HepG2 (cell line): ENCODE measurements at regions not wholly inside any gene's neighbourhood (a gene's known extent, or its start where the extent isn't known, plus 50 kb on each side); places are given as distances from the start of the nearest gene placed in this dataset.

Experiments used
- ATAC-seq: fragments of 200-7000 bp; cut with Tn5 transposase; 3 replicates; pipeline ENCODE4 v1.9.1; 2020; ENCODE audit warnings: mild to moderate bottlenecking, moderate library complexity
- BruUV-seq: library from RNA; stranded (reverse); fragments of 400-500 nt; replicated peaks from 2 replicates; lab custom pipeline; 2021; lab: Mats Ljungman, UMichigan
- CTCF ChIA-PET: fragments of 300-600 bp; formaldehyde crosslinking; extraction: SDS; loops from one replicate; lab custom pipeline; 2021; ENCODE audit warnings: low total read pairs, inconsistent platforms, low intra/inter-chr PET ratio; lab: Yijun Ruan, JAX
- POLR2A ChIA-PET: fragments of 350-600 bp; sonication (Branson Sonifier 250); formaldehyde crosslinking; loops from one replicate; lab custom pipeline; 2020; ENCODE audit warnings: antibody characterized with exemption, inconsistent platforms; lab: Yijun Ruan, JAX
- DNase-seq: peaks from one replicate; pipeline ENCODE4 v3.0.0-alpha.2; 2015; ENCODE audit warnings: low spot score
- FAIRE-seq: peaks from 3 replicates; lab custom pipeline; 2011; peaks lifted over from hg19 to GRCh38; lab: Jason Lieb, UNC
- H2AFZ ChIP-seq: one replicate; pipeline ENCODE4 v1.6.1; 2011; ENCODE audit warnings: low read length, inconsistent platforms
- H3K27ac ChIP-seq: fragments of 300-600 bp; 3 replicates; pipeline ENCODE4 v1.8.0; 2011; ENCODE audit warnings: mixed run types, mild to moderate bottlenecking, mixed read lengths, low read length, inconsistent platforms; ENCODE audit not compliant: insufficient read depth; ENCODE audit errors: extremely low read length
- H3K27me3 ChIP-seq, 2 experiments: fragments of 200-600 bp in 1 of 2; 2 replicates in 1 of 2; 3 replicates in 1 of 2; pipeline versions ENCODE4 v1.6.0 to v1.8.0; 2011; ENCODE audit warnings: low read length in 2 of 2, mild to moderate bottlenecking in 2 of 2, moderate library complexity in 2 of 2, inconsistent platforms in 1 of 2; ENCODE audit not compliant: insufficient read depth in 2 of 2, control insufficient read depth in 1 of 2
- H3K36me3 ChIP-seq, 2 experiments: fragments of 200-600 bp in 1 of 2; replicated peaks in 1 of 2; 2 replicates in 1 of 2; 3 replicates in 1 of 2; pipeline versions ENCODE4 v1.5.1 to v1.8.0; 2011; ENCODE audit warnings: low read length in 2 of 2, inconsistent platforms in 1 of 2; ENCODE audit not compliant: insufficient read depth in 2 of 2, control insufficient read depth in 1 of 2
- H3K4me1 ChIP-seq: 2 replicates; pipeline ENCODE4 v1.5.1; 2012; ENCODE audit warnings: low read length, inconsistent platforms; ENCODE audit not compliant: insufficient read depth
- H3K4me2 ChIP-seq: 2 replicates; pipeline ENCODE4 v1.6.0; 2011; ENCODE audit warnings: low read depth, low read length, inconsistent platforms
- H3K4me3 ChIP-seq, 3 experiments: fragments of 200-600 bp in 1 of 3; sonication (generic), shearing (Covaris generic) in 1 of 3; replicated peaks in 1 of 3; 2 replicates each; pipeline ENCODE4 v1.5.1; 2011 to 2016; ENCODE audit warnings: low read length in 3 of 3, inconsistent platforms in 2 of 3, low read depth in 2 of 3, mild to moderate bottlenecking in 2 of 3, control low read depth in 1 of 3, mixed read lengths in 1 of 3; ENCODE audit not compliant: insufficient read depth in 1 of 3
- H3K79me2 ChIP-seq: one replicate; pipeline ENCODE4 v1.6.1; 2011; ENCODE audit warnings: low read length, inconsistent platforms; ENCODE audit not compliant: insufficient read depth
- H3K9ac ChIP-seq: 2 replicates; pipeline ENCODE4 v1.6.0; 2011; ENCODE audit warnings: mild to moderate bottlenecking, low read depth, low read length, inconsistent platforms; ENCODE audit not compliant: insufficient read depth
- H3K9me3 ChIP-seq: 2 replicates; pipeline ENCODE4 v1.5.1; 2012; ENCODE audit warnings: mild to moderate bottlenecking, low read length
- H4K20me1 ChIP-seq: 2 replicates; pipeline ENCODE4 v1.6.0; 2011; ENCODE audit warnings: inconsistent platforms, mild to moderate bottlenecking, low read length, moderate library complexity; ENCODE audit not compliant: insufficient read depth
- GRHL1 ChIP-seq: sonication (generic); formaldehyde crosslinking; conservative IDR thresholded peaks from 2 replicates; pipeline ENCODE4 v1.8.0; 2022; ENCODE audit warnings: missing genetic modification reagents
- GTF2F1 ChIP-seq: fragments of 150-350 bp; IDR thresholded peaks from 2 replicates; pipeline ENCODE4 v1.6.1; 2014; ENCODE audit warnings: low read length
- HOXA5 ChIP-seq: sonication (generic); formaldehyde crosslinking; IDR thresholded peaks from 2 replicates; pipeline ENCODE4 v1.4.0; 2020; ENCODE audit warnings: missing genetic modification reagents
- JUND ChIP-seq: sonication (generic); formaldehyde crosslinking; IDR thresholded peaks from 2 replicates; pipeline ENCODE4 v1.8.0; 2022; ENCODE audit warnings: mild to moderate bottlenecking, missing genetic modification reagents
- PHF8 ChIP-seq: sonication (generic); formaldehyde crosslinking; IDR thresholded peaks from 2 replicates; pipeline ENCODE4 v1.5.0; 2020; ENCODE audit warnings: missing genetic modification reagents
- RFX5 ChIP-seq: IDR thresholded peaks from 2 replicates; pipeline ENCODE4 v1.6.1; 2011; ENCODE audit warnings: low read depth, low read length, improper control_type of control experiment
- STAT5B ChIP-seq: sonication (generic); formaldehyde crosslinking; IDR thresholded peaks from 2 replicates; pipeline ENCODE4 v1.4.0; 2020; ENCODE audit warnings: missing genetic modification reagents
- TOPORS ChIP-seq: sonication (generic); formaldehyde crosslinking; IDR thresholded peaks from 2 replicates; pipeline ENCODE4 v1.8.0; 2023; ENCODE audit warnings: mild to moderate bottlenecking, missing genetic modification reagents
- ZBTB2 ChIP-seq: sonication (generic); formaldehyde crosslinking; IDR thresholded peaks from 2 replicates; pipeline ENCODE4 v1.8.0; 2022; ENCODE audit warnings: low read depth, missing genetic modification reagents
- ZFP36 ChIP-seq: fragments of 150-350 bp; IDR thresholded peaks from 2 replicates; pipeline ENCODE4 v1.6.1; 2018; ENCODE audit warnings: borderline replicate concordance, low read length, low read depth; ENCODE audit not compliant: partially characterized antibody
- ZIK1 ChIP-seq: sonication (generic); formaldehyde crosslinking; IDR thresholded peaks from 2 replicates; pipeline ENCODE4 v1.5.0; 2020; ENCODE audit warnings: mild to moderate bottlenecking, low read depth, missing genetic modification reagents, borderline replicate concordance
- ZNF672 ChIP-seq: sonication (generic); formaldehyde crosslinking; IDR thresholded peaks from 2 replicates; pipeline ENCODE4 v1.8.1; 2022; ENCODE audit warnings: missing genetic modification reagents
- ZNF766 ChIP-seq: sonication (generic); formaldehyde crosslinking; IDR thresholded peaks from 2 replicates; pipeline ENCODE4 v1.5.0; 2020; ENCODE audit warnings: missing genetic modification reagents, borderline replicate concordance
- ZNF878 ChIP-seq: sonication (generic); formaldehyde crosslinking; IDR thresholded peaks from 2 replicates; pipeline ENCODE4 v1.8.1; 2023; ENCODE audit warnings: mild to moderate bottlenecking, missing genetic modification reagents, moderate library complexity
- ZSCAN12 ChIP-seq: sonication (generic); formaldehyde crosslinking; IDR thresholded peaks from 2 replicates; pipeline ENCODE4 v1.9.0; 2021; ENCODE audit warnings: mild to moderate bottlenecking, missing genetic modification reagents
- WGBS: methylation state at CpG from one replicate; pipeline ENCODE4 v1.1.6; 2017; ENCODE audit warnings: low lambda C conversion rate; 5-methylcytosine and 5-hydroxymethylcytosine counted together
- in situ Hi-C: cut with HindIII; loops from 2 replicates; pipeline ENCODE4 v1.10.0; 2017; ENCODE audit warnings: low pct_unique_long_range_greater_than_20kb; ENCODE audit not compliant: extremely low pct_ligation_motif_present
- intact Hi-C: fragments of 100-400 bp; cut with micrococcal nuclease; formaldehyde crosslinking; loops from one replicate; pipeline ENCODE4 v1.10.0; 2022; ENCODE audit not compliant: unreplicated experiment

- FAIRE-seq (no peak), DNase-seq (no peak), ATAC-seq (no peak)
- no peak overlapping the region for H3K27ac ChIP-seq
- intact Hi-C loops (no loop called here), in situ Hi-C loops (no loop called here)
- CTCF ChIA-PET = no interaction called here
- POLR2A ChIA-PET = no interaction called here
- no peak overlapping the region for H2AFZ ChIP-seq
- no peaks in the 10 kb centered on the region for H3K36me3 ChIP-seq
- H3K4me1 ChIP-seq = peaks cover 8% of the 10 kb centered on the region
- peaks cover 5 to 51% of the 10 kb centered on the region in 2 experiments; a peak in 4 of 5 replicates for H3K27me3 ChIP-seq
- H3K9me3 ChIP-seq = no peaks in the 10 kb centered on the region
- BruUV-seq = no TSS peak
- WGBS = 54% methylated on average over 11 of the region's 13 CpGs
- H3K4me3 ChIP-seq = no peak overlapping the region
- H3K4me2 ChIP-seq = no peak overlapping the region
- TF ChIP-seq ZFP36 = peak; percentile 37
- no peak for TF ChIP-seq ZIK1
- no peaks in the 10 kb centered on the region for H4K20me1 ChIP-seq
- no peaks in the 10 kb centered on the region for H3K79me2 ChIP-seq
- no peak overlapping the region for H3K9ac ChIP-seq
Measured at GRCh38 chr7:101747053-101747878, 70.2 kb upstream of the CUX1 start.

- CTCF ChIA-PET = no interaction called here
- intact Hi-C loops = no loop called here
- no peak for DNase-seq
- no peak for TF ChIP-seq RFX5
- TF ChIP-seq PHF8 (CRISPR knock-in tag) = no peak
- TF ChIP-seq JUND (CRISPR knock-in tag) = no peak
- no peak for TF ChIP-seq STAT5B (CRISPR knock-in tag)
- TF ChIP-seq TOPORS (CRISPR knock-in tag) = no peak
- TF ChIP-seq ZBTB2 (CRISPR knock-in tag) = no peak
- TF ChIP-seq GTF2F1 = no peak
- TF ChIP-seq HOXA5 (CRISPR knock-in tag) = no peak
- no peak for TF ChIP-seq ZSCAN12 (CRISPR knock-in tag)
- TF ChIP-seq ZNF672 (CRISPR knock-in tag) = no peak
- TF ChIP-seq ZNF878 = no peak
- no peak for TF ChIP-seq GRHL1 (CRISPR knock-in tag)
- TF ChIP-seq ZNF766 (CRISPR knock-in tag) = no peak
Measured at GRCh38 chr7:101747879-101748345, 69.5 kb upstream of the CUX1 start.

More at GRCh38 chr7:101747879-101748345, 69.5 kb upstream of the CUX1 start:
- POLR2A ChIA-PET = no interaction called here
- peaks cover 5 to 49% of the 10 kb centered on the region in 2 experiments; a peak in 3 of 5 replicates for H3K27me3 ChIP-seq
- peaks cover 8% of the 10 kb centered on the region for H3K4me1 ChIP-seq
- FAIRE-seq (no peak), ATAC-seq (no peak)
- H3K9ac ChIP-seq = no peak overlapping the region
- H3K79me2 ChIP-seq = no peaks in the 10 kb centered on the region
- no peak overlapping the region for H3K27ac ChIP-seq
- no peaks in the 10 kb centered on the region for H3K36me3 ChIP-seq
- 40% methylated on average over 13 of the region's 15 CpGs for WGBS
- no peak overlapping the region for H3K4me2 ChIP-seq
- H3K4me3 ChIP-seq = no peak overlapping the region
- in situ Hi-C loops = no loop called here
- no peaks in the 10 kb centered on the region for H4K20me1 ChIP-seq
- H2AFZ ChIP-seq = no peak overlapping the region
- no TSS peak for BruUV-seq
- H3K9me3 ChIP-seq = no peaks in the 10 kb centered on the region
